Liver (tissue), 3 donors: ENCODE measurements at regions not wholly inside any gene's neighbourhood (a gene's known extent, or its start where the extent isn't known, plus 50 kb on each side); places are given as distances from the start of the nearest gene placed in this dataset.

Experiments
- ATF3 ChIP-seq: IDR thresholded peaks from 2 replicates; pipeline ENCODE4 v1.6.1; 2016; ENCODE audit warnings: antibody characterized with exemption
- EGR1 ChIP-seq, 2 donors: IDR thresholded peaks; 2 replicates each; pipeline ENCODE4 v1.6.1; 2016 to 2018; ENCODE audit warnings: antibody characterized with exemption in 2 of 2, low read depth in 2 of 2
- GABPA ChIP-seq, 2 donors: IDR thresholded peaks in 1 of 2; conservative IDR thresholded peaks in 1 of 2; 2 replicates each; pipeline ENCODE4 v1.6.1; 2016; ENCODE audit warnings: antibody characterized with exemption in 2 of 2, mild to moderate bottlenecking in 1 of 2, moderate library complexity in 1 of 2
- JUND ChIP-seq, 2 donors: IDR thresholded peaks; 2 replicates each; pipeline ENCODE4 v1.6.1; 2016; ENCODE audit warnings: antibody characterized with exemption in 2 of 2
- RAD21 ChIP-seq, 2 donors: IDR thresholded peaks; 2 replicates each; pipeline ENCODE4 v1.6.1; 2016; ENCODE audit warnings: antibody characterized with exemption in 2 of 2, mild to moderate bottlenecking in 2 of 2
- RXRA ChIP-seq, 2 donors: IDR thresholded peaks; 2 replicates each; pipeline ENCODE4 v1.6.1; 2017 to 2018; ENCODE audit warnings: antibody characterized with exemption in 2 of 2, mild to moderate bottlenecking in 1 of 2
- TAF1 ChIP-seq: conservative IDR thresholded peaks from 2 replicates; pipeline ENCODE4 v1.6.1; 2016; ENCODE audit warnings: antibody characterized with exemption, mild to moderate bottlenecking
- TF ChIP-seq, protein P1 (sequence below): fragments of 150-350 bp; IDR thresholded peaks from 2 replicates; pipeline ENCODE4 v1.5.1; 2017; ENCODE audit warnings: improper control_type of control experiment, low read depth, low read length; ENCODE audit not compliant: missing input control
- TF ChIP-seq, protein P2 (sequence below): IDR thresholded peaks from 2 replicates; pipeline ENCODE4 v1.6.1; 2016; ENCODE audit warnings: antibody characterized with exemption
- donor health status: healthy.
- donor health status: healthy.

DNA sequence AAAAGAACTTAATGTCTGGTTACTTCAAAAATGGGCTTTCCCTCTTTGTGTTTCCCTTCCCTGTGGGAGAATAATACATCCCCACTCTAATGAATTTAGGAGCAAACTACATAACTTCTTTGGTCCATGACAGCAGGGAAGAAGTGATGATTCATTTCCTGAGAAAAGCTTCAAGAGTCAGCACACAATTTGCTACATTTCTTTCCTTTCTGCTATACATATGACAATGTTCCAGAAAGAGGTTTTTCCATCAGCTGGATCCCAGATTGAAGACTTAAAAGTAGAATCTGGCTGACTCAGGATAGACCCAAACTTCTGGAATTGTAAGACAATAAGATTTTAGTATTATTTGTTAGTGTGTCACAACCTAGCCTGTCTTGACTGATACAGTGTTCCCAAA, 126.1 kb downstream of the DRD1 start:
- TF ChIP-seq, protein P1, sequence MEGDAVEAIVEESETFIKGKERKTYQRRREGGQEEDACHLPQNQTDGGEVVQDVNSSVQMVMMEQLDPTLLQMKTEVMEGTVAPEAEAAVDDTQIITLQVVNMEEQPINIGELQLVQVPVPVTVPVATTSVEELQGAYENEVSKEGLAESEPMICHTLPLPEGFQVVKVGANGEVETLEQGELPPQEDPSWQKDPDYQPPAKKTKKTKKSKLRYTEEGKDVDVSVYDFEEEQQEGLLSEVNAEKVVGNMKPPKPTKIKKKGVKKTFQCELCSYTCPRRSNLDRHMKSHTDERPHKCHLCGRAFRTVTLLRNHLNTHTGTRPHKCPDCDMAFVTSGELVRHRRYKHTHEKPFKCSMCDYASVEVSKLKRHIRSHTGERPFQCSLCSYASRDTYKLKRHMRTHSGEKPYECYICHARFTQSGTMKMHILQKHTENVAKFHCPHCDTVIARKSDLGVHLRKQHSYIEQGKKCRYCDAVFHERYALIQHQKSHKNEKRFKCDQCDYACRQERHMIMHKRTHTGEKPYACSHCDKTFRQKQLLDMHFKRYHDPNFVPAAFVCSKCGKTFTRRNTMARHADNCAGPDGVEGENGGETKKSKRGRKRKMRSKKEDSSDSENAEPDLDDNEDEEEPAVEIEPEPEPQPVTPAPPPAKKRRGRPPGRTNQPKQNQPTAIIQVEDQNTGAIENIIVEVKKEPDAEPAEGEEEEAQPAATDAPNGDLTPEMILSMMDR, result no peak
- no peak for TF ChIP-seq TAF1
- no peak for TF ChIP-seq RAD21 (IDR thresholded peaks at IDR 0.05)
- TF ChIP-seq, protein P2, sequence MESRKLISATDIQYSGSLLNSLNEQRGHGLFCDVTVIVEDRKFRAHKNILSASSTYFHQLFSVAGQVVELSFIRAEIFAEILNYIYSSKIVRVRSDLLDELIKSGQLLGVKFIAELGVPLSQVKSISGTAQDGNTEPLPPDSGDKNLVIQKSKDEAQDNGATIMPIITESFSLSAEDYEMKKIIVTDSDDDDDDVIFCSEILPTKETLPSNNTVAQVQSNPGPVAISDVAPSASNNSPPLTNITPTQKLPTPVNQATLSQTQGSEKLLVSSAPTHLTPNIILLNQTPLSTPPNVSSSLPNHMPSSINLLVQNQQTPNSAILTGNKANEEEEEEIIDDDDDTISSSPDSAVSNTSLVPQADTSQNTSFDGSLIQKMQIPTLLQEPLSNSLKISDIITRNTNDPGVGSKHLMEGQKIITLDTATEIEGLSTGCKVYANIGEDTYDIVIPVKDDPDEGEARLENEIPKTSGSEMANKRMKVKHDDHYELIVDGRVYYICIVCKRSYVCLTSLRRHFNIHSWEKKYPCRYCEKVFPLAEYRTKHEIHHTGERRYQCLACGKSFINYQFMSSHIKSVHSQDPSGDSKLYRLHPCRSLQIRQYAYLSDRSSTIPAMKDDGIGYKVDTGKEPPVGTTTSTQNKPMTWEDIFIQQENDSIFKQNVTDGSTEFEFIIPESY, result no peak
- TF ChIP-seq RXRA (IDR thresholded peaks at IDR 0.05), result no peak
- TF ChIP-seq JUND (IDR thresholded peaks at IDR 0.05), result no peak
- no peak for TF ChIP-seq EGR1 (IDR thresholded peaks at IDR 0.05; ENCODE audit: low read depth in 2 of 2)
- no peak for TF ChIP-seq GABPA (IDR thresholded peaks at IDR 0.05 in 1 of 2, conservative IDR thresholded peaks at IDR 0.05 in 1 of 2)
- no peak for TF ChIP-seq ATF3
